ENCODE measurements at regions not wholly inside any gene's neighbourhood (a gene's known extent, or its start where the extent isn't known, plus 50 kb on each side); places are given as distances from the start of the nearest gene placed in this dataset.

GRCh38 chr4:17097362-17097761 is 198.9 kb upstream of the LDB2 start:
- TF ChIP-seq CTCF (IDR thresholded peaks at IDR 0.05; ENCODE audit: low read depth, low read length, poor library complexity, severe bottlenecking) (no peak), EZH2phosphoT487 (IDR thresholded peaks at IDR 0.05; ENCODE audit: borderline replicate concordance, low read length) (no peak)

Measured in DOHH2 (cell line).